Lower leg skin (tissue), 3 donors: ENCODE measurements at regions not wholly inside any gene's neighbourhood (a gene's known extent, or its start where the extent isn't known, plus 50 kb on each side); places are given as distances from the start of the nearest gene placed in this dataset.

Source experiments
- POLR2A ChIP-seq, 2 donors: fragments of 450-650 bp; IDR thresholded peaks; one replicate each; pipeline ENCODE4 v1.6.1; 2016 to 2017; ENCODE audit warnings: antibody characterized with exemption in 2 of 2, mild to moderate bottlenecking in 1 of 2, moderate library complexity in 1 of 2
- TF ChIP-seq, protein P1 (sequence below), 3 donors: fragments of 450-650 bp; IDR thresholded peaks; one replicate each; pipeline ENCODE4 v1.5.1; 2016; ENCODE audit warnings: antibody characterized with exemption in 3 of 3, mild to moderate bottlenecking in 3 of 3, moderate library complexity in 2 of 3

DNA sequence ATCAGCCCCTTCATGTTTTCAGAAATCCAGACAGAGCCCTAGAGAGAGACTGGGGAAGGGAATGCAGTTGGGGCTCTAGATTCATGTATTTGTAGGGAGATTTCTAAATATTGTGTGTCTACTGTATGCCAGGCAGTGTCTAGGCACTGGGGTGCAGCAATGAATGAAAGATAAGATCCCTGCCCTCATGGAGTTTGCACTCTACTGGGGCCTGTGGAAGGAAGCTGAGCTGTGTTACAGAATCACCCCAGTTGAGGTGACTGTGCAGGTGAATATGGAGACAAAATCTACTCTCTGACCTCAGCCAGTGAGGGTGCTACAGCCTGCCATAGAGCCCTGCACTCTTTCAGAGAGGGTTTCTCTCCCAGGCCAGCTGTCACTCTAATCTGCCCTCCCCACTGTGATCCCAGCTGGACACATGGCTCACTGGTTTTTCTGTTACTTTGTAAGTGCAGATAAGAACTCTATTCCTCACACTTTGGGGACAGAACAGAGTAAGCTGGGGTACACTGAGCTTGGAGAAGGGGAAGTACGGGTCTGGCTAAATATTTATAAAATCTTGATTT is 69.2 kb upstream of the E2F3 start:
- TF ChIP-seq, protein P1, sequence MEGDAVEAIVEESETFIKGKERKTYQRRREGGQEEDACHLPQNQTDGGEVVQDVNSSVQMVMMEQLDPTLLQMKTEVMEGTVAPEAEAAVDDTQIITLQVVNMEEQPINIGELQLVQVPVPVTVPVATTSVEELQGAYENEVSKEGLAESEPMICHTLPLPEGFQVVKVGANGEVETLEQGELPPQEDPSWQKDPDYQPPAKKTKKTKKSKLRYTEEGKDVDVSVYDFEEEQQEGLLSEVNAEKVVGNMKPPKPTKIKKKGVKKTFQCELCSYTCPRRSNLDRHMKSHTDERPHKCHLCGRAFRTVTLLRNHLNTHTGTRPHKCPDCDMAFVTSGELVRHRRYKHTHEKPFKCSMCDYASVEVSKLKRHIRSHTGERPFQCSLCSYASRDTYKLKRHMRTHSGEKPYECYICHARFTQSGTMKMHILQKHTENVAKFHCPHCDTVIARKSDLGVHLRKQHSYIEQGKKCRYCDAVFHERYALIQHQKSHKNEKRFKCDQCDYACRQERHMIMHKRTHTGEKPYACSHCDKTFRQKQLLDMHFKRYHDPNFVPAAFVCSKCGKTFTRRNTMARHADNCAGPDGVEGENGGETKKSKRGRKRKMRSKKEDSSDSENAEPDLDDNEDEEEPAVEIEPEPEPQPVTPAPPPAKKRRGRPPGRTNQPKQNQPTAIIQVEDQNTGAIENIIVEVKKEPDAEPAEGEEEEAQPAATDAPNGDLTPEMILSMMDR (IDR thresholded peaks at IDR 0.05) = no peak
- TF ChIP-seq POLR2A (IDR thresholded peaks at IDR 0.05) = no peak
